Panc1 (cell line): ENCODE measurements at regions not wholly inside any gene's neighbourhood (a gene's known extent, or its start where the extent isn't known, plus 50 kb on each side); places are given as distances from the start of the nearest gene placed in this dataset.

Experiments
- ATAC-seq: fragments of 200-7000 bp; cut with Tn5 transposase; 2 replicates; pipeline ENCODE4 v1.9.1; 2020; ENCODE audit warnings: mild to moderate bottlenecking, moderate library complexity
- BruUV-seq: library from RNA; stranded (reverse); fragments of 400-500 nt; replicated peaks from 2 replicates; lab custom pipeline; 2021; lab: Mats Ljungman, UMichigan
- CTCF ChIA-PET: fragments of 300-600 bp; sonication (Branson Sonifier 250); formaldehyde crosslinking; loops from one replicate; lab custom pipeline; 2022; ENCODE audit warnings: antibody characterized with exemption; lab: Charles Lee
- POLR2A ChIA-PET: fragments of 300-600 bp; sonication (Branson Sonifier 250); formaldehyde crosslinking; loops from one replicate; lab custom pipeline; 2022; ENCODE audit warnings: antibody characterized with exemption; lab: Charles Lee
- DNase-seq: peaks from one replicate; pipeline ENCODE4 v3.0.0-alpha.2; 2010; ENCODE audit warnings: low read depth, low spot score
- H3K27ac ChIP-seq: 2 replicates; pipeline ENCODE4 v1.5.1; 2011; ENCODE audit warnings: mild to moderate bottlenecking, low read length, inconsistent platforms
- H3K27me3 ChIP-seq: fragments of 200-500 bp; sonication (Bioruptor generic); 2 replicates; pipeline ENCODE4 v1.6.0; 2014; ENCODE audit warnings: low read length, inconsistent platforms; ENCODE audit not compliant: control insufficient read depth, insufficient read depth
- H3K36me3 ChIP-seq: fragments of 200-500 bp; sonication (Bioruptor generic); 2 replicates; pipeline ENCODE4 v1.5.1; 2014; ENCODE audit warnings: inconsistent platforms, mild to moderate bottlenecking, low read length, moderate library complexity; ENCODE audit not compliant: control insufficient read depth, insufficient read depth
- H3K4me1 ChIP-seq: 2 replicates; pipeline ENCODE4 v1.5.1; 2011; ENCODE audit warnings: inconsistent platforms, mild to moderate bottlenecking, low read length, moderate library complexity; ENCODE audit not compliant: control insufficient read depth, insufficient read depth
- H3K4me3 ChIP-seq, 2 experiments: 2 replicates each; pipeline ENCODE4 v1.5.1; 2011 to 2012; ENCODE audit warnings: low read depth in 2 of 2, low read length in 2 of 2, mild to moderate bottlenecking in 2 of 2, inconsistent platforms in 1 of 2, moderate library complexity in 1 of 2
- H3K9me3 ChIP-seq: fragments of 200-500 bp; sonication (Bioruptor generic); 2 replicates; pipeline ENCODE4 v1.5.1; 2014; ENCODE audit warnings: low read depth, mild to moderate bottlenecking, inconsistent platforms, low read length, moderate library complexity; ENCODE audit not compliant: control insufficient read depth, insufficient read depth
- CTCF ChIP-seq: fragments of 450-650 bp; IDR thresholded peaks from 2 replicates; pipeline ENCODE4 v1.5.1; 2017; ENCODE audit warnings: mild to moderate bottlenecking
- POLR2AphosphoS5 ChIP-seq: IDR thresholded peaks from 2 replicates; pipeline ENCODE4 v1.6.1; 2012; ENCODE audit warnings: mild to moderate bottlenecking, low read depth, low read length, moderate library complexity
- SIN3A ChIP-seq: IDR thresholded peaks from 2 replicates; pipeline ENCODE4 v1.6.1; 2012; ENCODE audit warnings: low read depth, mild to moderate bottlenecking, low read length, moderate library complexity, borderline replicate concordance; ENCODE audit not compliant: insufficient read depth
- TCF7L2 ChIP-seq: IDR thresholded peaks from 2 replicates; pipeline ENCODE4 v1.6.1; 2011; ENCODE audit warnings: mild to moderate bottlenecking, low read depth, low read length, inconsistent platforms
- in situ Hi-C: cut with HindIII; loops from 2 replicates; pipeline ENCODE4 v1.10.0; 2016; ENCODE audit warnings: low sequenced_read_pairs, low pct_unique_long_range_greater_than_20kb
- intact Hi-C: fragments of 100-400 bp; cut with micrococcal nuclease; formaldehyde crosslinking; loops from one replicate; pipeline ENCODE4 v1.10.0; 2022; ENCODE audit not compliant: unreplicated experiment
- TF ChIP-seq, protein P1 (sequence below), 2 experiments: IDR thresholded peaks; 2 replicates each; pipeline ENCODE4 v1.6.1; 2011 to 2012; ENCODE audit warnings: low read depth in 2 of 2, control low read depth in 1 of 2, low read length in 1 of 2, mild to moderate bottlenecking in 1 of 2, moderate library complexity in 1 of 2; ENCODE audit not compliant: insufficient read depth in 1 of 2

- TF ChIP-seq SIN3A: no peak
- TF ChIP-seq TCF7L2: no peak
- TF ChIP-seq POLR2AphosphoS5: no peak
- no peak for TF ChIP-seq CTCF
- TF ChIP-seq, protein P1, sequence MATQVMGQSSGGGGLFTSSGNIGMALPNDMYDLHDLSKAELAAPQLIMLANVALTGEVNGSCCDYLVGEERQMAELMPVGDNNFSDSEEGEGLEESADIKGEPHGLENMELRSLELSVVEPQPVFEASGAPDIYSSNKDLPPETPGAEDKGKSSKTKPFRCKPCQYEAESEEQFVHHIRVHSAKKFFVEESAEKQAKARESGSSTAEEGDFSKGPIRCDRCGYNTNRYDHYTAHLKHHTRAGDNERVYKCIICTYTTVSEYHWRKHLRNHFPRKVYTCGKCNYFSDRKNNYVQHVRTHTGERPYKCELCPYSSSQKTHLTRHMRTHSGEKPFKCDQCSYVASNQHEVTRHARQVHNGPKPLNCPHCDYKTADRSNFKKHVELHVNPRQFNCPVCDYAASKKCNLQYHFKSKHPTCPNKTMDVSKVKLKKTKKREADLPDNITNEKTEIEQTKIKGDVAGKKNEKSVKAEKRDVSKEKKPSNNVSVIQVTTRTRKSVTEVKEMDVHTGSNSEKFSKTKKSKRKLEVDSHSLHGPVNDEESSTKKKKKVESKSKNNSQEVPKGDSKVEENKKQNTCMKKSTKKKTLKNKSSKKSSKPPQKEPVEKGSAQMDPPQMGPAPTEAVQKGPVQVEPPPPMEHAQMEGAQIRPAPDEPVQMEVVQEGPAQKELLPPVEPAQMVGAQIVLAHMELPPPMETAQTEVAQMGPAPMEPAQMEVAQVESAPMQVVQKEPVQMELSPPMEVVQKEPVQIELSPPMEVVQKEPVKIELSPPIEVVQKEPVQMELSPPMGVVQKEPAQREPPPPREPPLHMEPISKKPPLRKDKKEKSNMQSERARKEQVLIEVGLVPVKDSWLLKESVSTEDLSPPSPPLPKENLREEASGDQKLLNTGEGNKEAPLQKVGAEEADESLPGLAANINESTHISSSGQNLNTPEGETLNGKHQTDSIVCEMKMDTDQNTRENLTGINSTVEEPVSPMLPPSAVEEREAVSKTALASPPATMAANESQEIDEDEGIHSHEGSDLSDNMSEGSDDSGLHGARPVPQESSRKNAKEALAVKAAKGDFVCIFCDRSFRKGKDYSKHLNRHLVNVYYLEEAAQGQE (IDR thresholded peaks at IDR 0.05; ENCODE audit: insufficient read depth in 1 of 2, low read depth in 2 of 2, low read length in 1 of 2): no peak
- Histone ChIP-seq H3K27ac (no peak overlapping the region), H3K9me3 (no peaks in the 10 kb centered on the region), H3K27me3 (no peaks in the 10 kb centered on the region), H3K4me3 (no peak overlapping the region), H3K4me1 (no peaks in the 10 kb centered on the region), H3K36me3 (no peaks in the 10 kb centered on the region)
- intact Hi-C loops (no loop called here), in situ Hi-C loops (no loop called here)
- POLR2A ChIA-PET: no interaction called here
- BruUV-seq: no TSS peak
- no peak for DNase-seq
- CTCF ChIA-PET: interaction anchor here (1.2 kb wide), 1 partner anchor 12 kb away, joined by 3 read pairs; no protein-coding TSS in a partner anchor
- no peak for ATAC-seq
Measured at GRCh38 chr14:54317391-54317790, 79.4 kb upstream of the CDKN3 start.

GRCh38 chr14:54322246-54322645 lies 74.6 kb upstream of the CDKN3 start:
- Histone ChIP-seq H3K27ac (no peak overlapping the region), H3K36me3 (no peaks in the 10 kb centered on the region), H3K27me3 (no peaks in the 10 kb centered on the region), H3K9me3 (no peaks in the 10 kb centered on the region), H3K4me1 (no peaks in the 10 kb centered on the region), H3K4me3 (no peak overlapping the region)
- CTCF ChIA-PET: no interaction called here
- DNase-seq (no peak), ATAC-seq (no peak)
- no TSS peak for BruUV-seq
- in situ Hi-C loops: no loop called here
- POLR2A ChIA-PET: no interaction called here
- intact Hi-C loops: no loop called here
- TF ChIP-seq, protein P1 (IDR thresholded peaks at IDR 0.05; ENCODE audit: insufficient read depth in 1 of 2, low read depth in 2 of 2, low read length in 1 of 2): no peak
- TF ChIP-seq TCF7L2 (no peak), POLR2AphosphoS5 (no peak), SIN3A (no peak), CTCF (no peak)
